HepG2 (cell line): ENCODE measurements at regions not wholly inside any gene's neighbourhood (a gene's known extent, or its start where the extent isn't known, plus 50 kb on each side); places are given as distances from the start of the nearest gene placed in this dataset.
"Not testable (repeated sequence)": the region's sequence is repeated elsewhere in the genome, so short reads cannot be mapped to it uniquely, and the experiment has no call there.

Experiments used
- GABPA ChIP-seq, 2 experiments: IDR thresholded peaks; 2 replicates each; pipeline ENCODE4 v1.6.1; 2011 to 2016; ENCODE audit warnings: low read depth in 2 of 2, low read length in 1 of 2, missing biosample characterization in 1 of 2, missing genetic modification characterization in 1 of 2
- HOXA7 ChIP-seq: sonication (generic); formaldehyde crosslinking; IDR thresholded peaks from 2 replicates; pipeline ENCODE4 v1.8.1; 2022; ENCODE audit warnings: mild to moderate bottlenecking, missing genetic modification reagents, moderate library complexity
- POLR2A ChIP-seq, 2 experiments: IDR thresholded peaks; 2 replicates each; pipeline ENCODE4 v1.6.1; 2011; ENCODE audit warnings: low read depth in 2 of 2, low read length in 2 of 2, mild to moderate bottlenecking in 1 of 2, moderate library complexity in 1 of 2; ENCODE audit not compliant: insufficient read depth in 1 of 2
- SNAPC2 ChIP-seq: sonication (generic); formaldehyde crosslinking; IDR thresholded peaks from 2 replicates; pipeline ENCODE4 v1.8.1; 2022; ENCODE audit warnings: mild to moderate bottlenecking, missing genetic modification reagents
- SP1 ChIP-seq, 2 experiments: fragments of 450-650 bp in 1 of 2; sonication (generic) in 1 of 2; formaldehyde crosslinking in 1 of 2; IDR thresholded peaks; 2 replicates each; pipeline versions ENCODE4 v1.4.0 to v1.6.1; 2016 to 2020; ENCODE audit warnings: missing genetic modification reagents in 1 of 2
- STAT5B ChIP-seq: sonication (generic); formaldehyde crosslinking; IDR thresholded peaks from 2 replicates; pipeline ENCODE4 v1.4.0; 2020; ENCODE audit warnings: missing genetic modification reagents
- TBX2 ChIP-seq: sonication (generic); formaldehyde crosslinking; IDR thresholded peaks from 2 replicates; pipeline ENCODE4 v1.5.0; 2020; ENCODE audit warnings: missing genetic modification reagents, mild to moderate bottlenecking, borderline replicate concordance
- ZFP1 ChIP-seq: IDR thresholded peaks from 2 replicates; pipeline ENCODE4 v1.6.1; 2016
- ZFP90 ChIP-seq: sonication (generic); formaldehyde crosslinking; IDR thresholded peaks from 2 replicates; pipeline ENCODE4 v1.8.0; 2022; ENCODE audit warnings: missing genetic modification reagents, mild to moderate bottlenecking, inconsistent platforms, borderline replicate concordance
- ZNF180 ChIP-seq: sonication (generic); formaldehyde crosslinking; IDR thresholded peaks from 2 replicates; pipeline ENCODE4 v1.4.0; 2020; ENCODE audit warnings: low read depth, missing genetic modification reagents, borderline replicate concordance
- ZNF274 ChIP-seq: sonication (generic); formaldehyde crosslinking; IDR thresholded peaks from 2 replicates; pipeline ENCODE4 v1.5.1; 2020; ENCODE audit warnings: mild to moderate bottlenecking, missing genetic modification reagents
- ZNF780A ChIP-seq: sonication (generic); formaldehyde crosslinking; IDR thresholded peaks from 2 replicates; pipeline ENCODE4 v1.8.0; 2022; ENCODE audit warnings: mild to moderate bottlenecking, missing genetic modification reagents, moderate library complexity
- TF ChIP-seq, protein P1 (sequence below): sonication (generic); formaldehyde crosslinking; IDR thresholded peaks from 2 replicates; pipeline ENCODE4 v1.4.0; 2020; ENCODE audit warnings: missing genetic modification reagents

DNA sequence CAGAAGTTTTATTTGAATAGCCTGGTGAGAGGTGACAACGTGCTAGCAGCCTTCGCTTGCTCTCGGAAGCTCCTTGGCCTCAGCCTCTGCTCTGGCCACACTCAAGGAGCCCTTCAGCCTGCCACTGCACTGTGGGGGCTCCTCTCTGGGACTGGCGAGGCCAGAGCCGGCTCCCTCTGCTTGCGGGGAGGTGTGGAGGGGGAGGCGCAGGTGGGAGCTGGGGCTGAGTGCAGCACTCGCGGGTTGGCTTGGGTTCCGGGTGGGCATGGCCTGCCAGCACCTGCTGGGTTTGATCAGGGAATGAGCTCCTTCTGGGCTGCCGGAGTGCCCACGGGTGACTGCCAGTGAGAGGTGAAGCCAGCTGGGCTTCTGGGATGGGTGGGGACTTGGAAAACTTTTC lies 504.8 kb upstream of the TGIF2LX start:
- TF ChIP-seq TBX2 (CRISPR knock-in tag); ZFP90 (CRISPR knock-in tag); SNAPC2 (CRISPR knock-in tag); HOXA7 (CRISPR knock-in tag); ZNF780A (CRISPR knock-in tag); ZNF180 (CRISPR knock-in tag); ZFP1 (CRISPR knock-in tag); SP1 (IDR thresholded peaks at IDR 0.05); SP1 (CRISPR knock-in tag; IDR thresholded peaks at IDR 0.05); GABPA (IDR thresholded peaks at IDR 0.05; ENCODE audit: low read depth, low read length); GABPA (CRISPR knock-in tag; IDR thresholded peaks at IDR 0.05; ENCODE audit: low read depth); STAT5B; POLR2A (IDR thresholded peaks at IDR 0.05; ENCODE audit: insufficient read depth in 1 of 2, low read depth in 2 of 2, low read length in 2 of 2); ZNF274 (CRISPR knock-in tag): not testable (repeated sequence)
- TF ChIP-seq, protein P1, sequence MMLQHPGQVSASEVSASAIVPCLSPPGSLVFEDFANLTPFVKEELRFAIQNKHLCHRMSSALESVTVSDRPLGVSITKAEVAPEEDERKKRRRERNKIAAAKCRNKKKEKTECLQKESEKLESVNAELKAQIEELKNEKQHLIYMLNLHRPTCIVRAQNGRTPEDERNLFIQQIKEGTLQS (CRISPR knock-in tag): not testable (repeated sequence)
